OCI-M1 (cell line): ENCODE measurements at regions not wholly inside any gene's neighbourhood (a gene's known extent, or its start where the extent isn't known, plus 50 kb on each side); places are given as distances from the start of the nearest gene placed in this dataset.

Experiments
- DNase-seq: peaks from one replicate; lab custom pipeline; 2025; lab: John Stamatoyannopoulos, UW

- no peak for DNase-seq
Observed at GRCh38 chr11:20250644-20251247, 90.5 kb upstream of the DBX1 start.

GRCh38 chr11:20249796-20250195 is 89.5 kb upstream of the DBX1 start:
- no peak for DNase-seq

- no peak for DNase-seq
Observed at GRCh38 chr11:20249378-20249777, 89.1 kb upstream of the DBX1 start.

GRCh38 chr11:20248871-20249270 is 88.6 kb upstream of the DBX1 start:
- no peak for DNase-seq

- DNase-seq: no peak
Observed at GRCh38 chr11:20248121-20248772, 88.0 kb upstream of the DBX1 start.

GRCh38 chr11:20247591-20248007 is 87.3 kb upstream of the DBX1 start:
- no peak for DNase-seq

- peak; percentile 2 for DNase-seq
Observed at GRCh38 chr11:20243974-20244373, 83.7 kb upstream of the DBX1 start.

- DNase-seq: peak; percentile 22
Observed at GRCh38 chr11:20238712-20239111, 78.4 kb upstream of the DBX1 start.

GRCh38 chr11:20235164-20235563 is 74.9 kb upstream of the DBX1 start:
- DNase-seq: no peak

- DNase-seq: no peak
Observed at GRCh38 chr11:20227631-20228030, 67.4 kb upstream of the DBX1 start.

GRCh38 chr11:20226933-20227332 is 66.7 kb upstream of the DBX1 start:
- DNase-seq: no peak

GRCh38 chr11:20221566-20221965 is 61.3 kb upstream of the DBX1 start:
- DNase-seq: no peak

- peak; percentile 25 for DNase-seq
Observed at GRCh38 chr11:20213790-20214189, 53.5 kb upstream of the DBX1 start.

GRCh38 chr11:20211691-20212090 is 51.4 kb upstream of the DBX1 start:
- no peak for DNase-seq
